SK-N-SH treated with all-trans-retinoic acid at 6 μM for 48 hours (cell line): ENCODE measurements at regions not wholly inside any gene's neighbourhood (a gene's known extent, or its start where the extent isn't known, plus 50 kb on each side); places are given as distances from the start of the nearest gene placed in this dataset.

Source experiments
- ATAC-seq: fragments of 200-7000 bp; cut with Tn5 transposase; 3 replicates; pipeline ENCODE4 v1.9.1; 2020; ENCODE audit warnings: mild to moderate bottlenecking, moderate library complexity
- CSDC2 ChIP-seq: fragments of 250-450 bp; sonication (Bioruptor Pico); IDR thresholded peaks from 2 replicates; pipeline ENCODE4 v1.5.0; 2020; ENCODE audit warnings: mild to moderate bottlenecking, moderate library complexity
- ESRRG ChIP-seq: fragments of 250-450 bp; sonication (Bioruptor Pico); IDR thresholded peaks from 2 replicates; pipeline ENCODE4 v1.6.1; 2021; ENCODE audit warnings: mild to moderate bottlenecking
- GLIS3 ChIP-seq: fragments of 250-450 bp; sonication (Bioruptor Pico); IDR thresholded peaks from 2 replicates; pipeline ENCODE4 v1.5.0; 2020; ENCODE audit warnings: mild to moderate bottlenecking, moderate library complexity
- OSR1 ChIP-seq: fragments of 250-450 bp; sonication (Bioruptor Pico); IDR thresholded peaks from 2 replicates; pipeline ENCODE4 v1.8.0; 2022; ENCODE audit warnings: moderate library complexity, mild to moderate bottlenecking, inconsistent platforms
- PPARA ChIP-seq: fragments of 250-450 bp; sonication (Bioruptor Pico); IDR thresholded peaks from 2 replicates; pipeline ENCODE4 v1.5.0; 2020; ENCODE audit warnings: mild to moderate bottlenecking, borderline replicate concordance
- RARB ChIP-seq: fragments of 250-450 bp; sonication (Bioruptor Pico); IDR thresholded peaks from 2 replicates; pipeline ENCODE4 v1.8.0; 2021; ENCODE audit warnings: mild to moderate bottlenecking, moderate library complexity
- SNAI2 ChIP-seq: fragments of 250-450 bp; sonication (Bioruptor Pico); IDR thresholded peaks from 2 replicates; pipeline ENCODE4 v1.5.0; 2020; ENCODE audit warnings: mild to moderate bottlenecking, moderate library complexity
- TCF4 ChIP-seq: fragments of 250-450 bp; sonication (Bioruptor Pico); IDR thresholded peaks from 2 replicates; pipeline ENCODE4 v1.8.0; 2021; ENCODE audit warnings: mild to moderate bottlenecking, moderate library complexity, borderline replicate concordance
- TOX ChIP-seq: fragments of 250-450 bp; sonication (Bioruptor Pico); IDR thresholded peaks from 2 replicates; pipeline ENCODE4 v1.8.0; 2021; ENCODE audit warnings: mild to moderate bottlenecking, moderate library complexity, borderline replicate concordance
- ZC3H10 ChIP-seq: fragments of 250-450 bp; sonication (Bioruptor Pico); IDR thresholded peaks from 2 replicates; pipeline ENCODE4 v1.5.1; 2021; ENCODE audit warnings: mild to moderate bottlenecking, moderate library complexity
- ZFP3 ChIP-seq: fragments of 250-450 bp; sonication (Bioruptor Pico); IDR thresholded peaks from 2 replicates; pipeline ENCODE4 v1.5.0; 2020; ENCODE audit warnings: mild to moderate bottlenecking, moderate library complexity
- ZFP30 ChIP-seq: fragments of 450-650 bp; formaldehyde crosslinking; IDR thresholded peaks from 2 replicates; pipeline ENCODE4 v1.5.0; 2022; ENCODE audit warnings: mild to moderate bottlenecking, moderate library complexity
- ZNF70 ChIP-seq: fragments of 450-650 bp; formaldehyde crosslinking; IDR thresholded peaks from 2 replicates; pipeline ENCODE4 v1.5.0; 2020; ENCODE audit warnings: mild to moderate bottlenecking, moderate library complexity
- ZNF8 ChIP-seq: fragments of 450-650 bp; formaldehyde crosslinking; IDR thresholded peaks from 2 replicates; pipeline ENCODE4 v1.5.0; 2020; ENCODE audit warnings: mild to moderate bottlenecking, moderate library complexity
- TF ChIP-seq, protein P1 (sequence below): fragments of 250-450 bp; sonication (Bioruptor Pico); IDR thresholded peaks from 2 replicates; pipeline ENCODE4 v1.8.0; 2020; ENCODE audit warnings: mild to moderate bottlenecking, moderate library complexity, borderline replicate concordance
- TF ChIP-seq, protein P2 (sequence below): fragments of 250-450 bp; sonication (Bioruptor Pico); IDR thresholded peaks from 2 replicates; pipeline ENCODE4 v1.8.0; 2021; ENCODE audit warnings: low read depth, mild to moderate bottlenecking, moderate library complexity, borderline replicate concordance
- TF ChIP-seq, protein P3 (sequence below): fragments of 250-450 bp; sonication (Bioruptor Pico); IDR thresholded peaks from 2 replicates; pipeline ENCODE4 v1.5.1; 2021; ENCODE audit warnings: mild to moderate bottlenecking, moderate library complexity
- TF ChIP-seq, protein P4 (sequence below): fragments of 250-450 bp; sonication (Bioruptor Pico); IDR thresholded peaks from 2 replicates; pipeline ENCODE4 v1.5.0; 2020; ENCODE audit warnings: mild to moderate bottlenecking, moderate library complexity

DNA sequence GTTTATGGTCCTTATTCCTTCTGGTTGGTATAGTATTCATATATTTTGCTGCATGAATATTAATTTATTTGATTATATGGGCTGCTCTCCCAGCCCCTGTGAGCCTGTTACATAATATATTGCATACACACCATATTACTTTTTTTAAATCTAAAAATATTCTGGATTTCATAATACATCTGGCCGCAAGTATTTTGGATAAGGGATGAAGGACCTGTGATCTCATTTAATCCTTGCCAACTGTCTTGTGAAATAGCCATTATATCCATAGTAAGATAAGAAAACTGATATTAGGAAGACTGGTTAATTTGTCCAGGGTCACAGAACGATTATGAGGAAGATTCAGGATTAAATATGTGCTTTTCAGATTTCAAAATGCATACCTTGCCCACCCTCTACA, 433.6 kb downstream of the LPIN1 start:
- no peak for TF ChIP-seq SNAI2 (CRISPR knock-in tag)
- no peak for TF ChIP-seq ESRRG (CRISPR knock-in tag)
- no peak for TF ChIP-seq PPARA (CRISPR knock-in tag)
- no peak for TF ChIP-seq TOX
- TF ChIP-seq TCF4 (CRISPR knock-in tag) = no peak
- no peak for TF ChIP-seq ZFP30 (CRISPR knock-in tag)
- no peak for TF ChIP-seq ZNF8
- TF ChIP-seq, protein P1, sequence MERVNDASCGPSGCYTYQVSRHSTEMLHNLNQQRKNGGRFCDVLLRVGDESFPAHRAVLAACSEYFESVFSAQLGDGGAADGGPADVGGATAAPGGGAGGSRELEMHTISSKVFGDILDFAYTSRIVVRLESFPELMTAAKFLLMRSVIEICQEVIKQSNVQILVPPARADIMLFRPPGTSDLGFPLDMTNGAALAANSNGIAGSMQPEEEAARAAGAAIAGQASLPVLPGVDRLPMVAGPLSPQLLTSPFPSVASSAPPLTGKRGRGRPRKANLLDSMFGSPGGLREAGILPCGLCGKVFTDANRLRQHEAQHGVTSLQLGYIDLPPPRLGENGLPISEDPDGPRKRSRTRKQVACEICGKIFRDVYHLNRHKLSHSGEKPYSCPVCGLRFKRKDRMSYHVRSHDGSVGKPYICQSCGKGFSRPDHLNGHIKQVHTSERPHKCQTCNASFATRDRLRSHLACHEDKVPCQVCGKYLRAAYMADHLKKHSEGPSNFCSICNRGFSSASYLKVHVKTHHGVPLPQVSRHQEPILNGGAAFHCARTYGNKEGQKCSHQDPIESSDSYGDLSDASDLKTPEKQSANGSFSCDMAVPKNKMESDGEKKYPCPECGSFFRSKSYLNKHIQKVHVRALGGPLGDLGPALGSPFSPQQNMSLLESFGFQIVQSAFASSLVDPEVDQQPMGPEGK (CRISPR knock-in tag) = no peak
- no peak for TF ChIP-seq CSDC2 (CRISPR knock-in tag)
- TF ChIP-seq ZFP3 (CRISPR knock-in tag) = no peak
- TF ChIP-seq OSR1 = no peak
- TF ChIP-seq, protein P2, sequence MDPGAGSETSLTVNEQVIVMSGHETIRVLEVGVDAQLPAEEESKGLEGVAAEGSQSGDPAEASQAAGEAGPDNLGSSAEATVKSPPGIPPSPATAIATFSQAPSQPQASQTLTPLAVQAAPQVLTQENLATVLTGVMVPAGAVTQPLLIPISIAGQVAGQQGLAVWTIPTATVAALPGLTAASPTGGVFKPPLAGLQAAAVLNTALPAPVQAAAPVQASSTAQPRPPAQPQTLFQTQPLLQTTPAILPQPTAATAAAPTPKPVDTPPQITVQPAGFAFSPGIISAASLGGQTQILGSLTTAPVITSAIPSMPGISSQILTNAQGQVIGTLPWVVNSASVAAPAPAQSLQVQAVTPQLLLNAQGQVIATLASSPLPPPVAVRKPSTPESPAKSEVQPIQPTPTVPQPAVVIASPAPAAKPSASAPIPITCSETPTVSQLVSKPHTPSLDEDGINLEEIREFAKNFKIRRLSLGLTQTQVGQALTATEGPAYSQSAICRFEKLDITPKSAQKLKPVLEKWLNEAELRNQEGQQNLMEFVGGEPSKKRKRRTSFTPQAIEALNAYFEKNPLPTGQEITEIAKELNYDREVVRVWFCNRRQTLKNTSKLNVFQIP (CRISPR knock-in tag) = no peak
- no peak for ATAC-seq

DNA sequence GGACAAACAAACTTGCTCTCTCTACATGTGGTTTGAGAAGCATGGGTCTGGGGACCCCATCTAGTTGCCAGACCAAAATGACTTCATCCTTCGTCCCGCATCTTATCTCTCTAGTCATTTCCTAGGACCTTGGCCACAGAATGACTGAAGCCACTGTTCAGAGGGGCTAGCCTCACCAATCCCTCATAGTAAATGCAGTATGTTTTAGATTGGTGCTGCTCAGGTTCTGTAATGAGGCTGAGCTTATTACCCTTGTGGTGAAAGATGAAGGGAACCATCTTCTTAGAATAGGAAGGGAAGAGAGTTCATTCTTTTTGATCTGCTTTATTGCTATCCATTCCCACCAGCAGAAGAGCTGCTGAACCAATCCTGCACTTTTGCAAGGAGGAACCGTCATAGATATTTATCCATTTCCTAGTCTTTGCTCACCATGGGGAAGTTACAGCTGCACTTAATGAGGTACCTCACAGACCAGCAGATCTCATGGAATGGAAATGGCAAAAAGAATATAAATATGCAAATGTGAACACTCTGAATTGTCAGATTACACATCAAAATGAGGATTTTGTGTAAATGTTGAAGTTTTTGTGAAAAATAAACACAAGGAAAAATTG, 436.7 kb downstream of the LPIN1 start:
- no peak for TF ChIP-seq ZNF8
- TF ChIP-seq GLIS3 (CRISPR knock-in tag) = no peak
- no peak for TF ChIP-seq ZC3H10 (CRISPR knock-in tag)
- no peak for TF ChIP-seq PPARA (CRISPR knock-in tag)
- TF ChIP-seq ZNF70 (CRISPR knock-in tag) = no peak
- TF ChIP-seq ESRRG (CRISPR knock-in tag) = no peak
- TF ChIP-seq, protein P3, sequence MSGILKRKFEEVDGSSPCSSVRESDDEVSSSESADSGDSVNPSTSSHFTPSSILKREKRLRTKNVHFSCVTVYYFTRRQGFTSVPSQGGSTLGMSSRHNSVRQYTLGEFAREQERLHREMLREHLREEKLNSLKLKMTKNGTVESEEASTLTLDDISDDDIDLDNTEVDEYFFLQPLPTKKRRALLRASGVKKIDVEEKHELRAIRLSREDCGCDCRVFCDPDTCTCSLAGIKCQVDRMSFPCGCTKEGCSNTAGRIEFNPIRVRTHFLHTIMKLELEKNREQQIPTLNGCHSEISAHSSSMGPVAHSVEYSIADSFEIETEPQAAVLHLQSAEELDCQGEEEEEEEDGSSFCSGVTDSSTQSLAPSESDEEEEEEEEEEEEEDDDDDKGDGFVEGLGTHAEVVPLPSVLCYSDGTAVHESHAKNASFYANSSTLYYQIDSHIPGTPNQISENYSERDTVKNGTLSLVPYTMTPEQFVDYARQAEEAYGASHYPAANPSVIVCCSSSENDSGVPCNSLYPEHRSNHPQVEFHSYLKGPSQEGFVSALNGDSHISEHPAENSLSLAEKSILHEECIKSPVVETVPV (CRISPR knock-in tag) = no peak
- TF ChIP-seq SNAI2 (CRISPR knock-in tag) = no peak
- TF ChIP-seq ZFP3 (CRISPR knock-in tag) = no peak
- TF ChIP-seq, protein P2 (CRISPR knock-in tag) = no peak
- no peak for ATAC-seq

DNA sequence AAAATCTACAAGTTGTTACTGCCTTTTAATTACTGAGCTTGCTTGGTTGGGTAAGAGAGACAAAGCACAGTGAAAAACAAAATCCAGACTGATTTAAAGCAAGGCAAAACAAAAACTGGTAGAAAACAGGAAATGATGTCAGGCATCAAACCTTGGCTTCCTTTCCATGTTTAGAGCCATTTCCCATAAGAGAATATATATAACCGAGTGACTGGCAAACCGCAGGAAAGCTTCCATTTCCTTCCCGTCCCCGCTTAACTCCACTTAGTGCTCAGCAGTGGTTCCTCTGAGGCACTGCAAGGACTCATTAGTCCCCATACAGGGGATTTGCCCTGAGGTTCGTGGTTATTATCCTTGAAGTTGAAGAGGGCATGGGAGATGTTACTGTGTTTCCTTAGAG, 446.3 kb downstream of the LPIN1 start:
- TF ChIP-seq, protein P2 (CRISPR knock-in tag) = no peak
- TF ChIP-seq ESRRG (CRISPR knock-in tag) (no peak), RARB (no peak), ZFP30 (CRISPR knock-in tag) (no peak), ZNF8 (no peak)
- TF ChIP-seq, protein P4, sequence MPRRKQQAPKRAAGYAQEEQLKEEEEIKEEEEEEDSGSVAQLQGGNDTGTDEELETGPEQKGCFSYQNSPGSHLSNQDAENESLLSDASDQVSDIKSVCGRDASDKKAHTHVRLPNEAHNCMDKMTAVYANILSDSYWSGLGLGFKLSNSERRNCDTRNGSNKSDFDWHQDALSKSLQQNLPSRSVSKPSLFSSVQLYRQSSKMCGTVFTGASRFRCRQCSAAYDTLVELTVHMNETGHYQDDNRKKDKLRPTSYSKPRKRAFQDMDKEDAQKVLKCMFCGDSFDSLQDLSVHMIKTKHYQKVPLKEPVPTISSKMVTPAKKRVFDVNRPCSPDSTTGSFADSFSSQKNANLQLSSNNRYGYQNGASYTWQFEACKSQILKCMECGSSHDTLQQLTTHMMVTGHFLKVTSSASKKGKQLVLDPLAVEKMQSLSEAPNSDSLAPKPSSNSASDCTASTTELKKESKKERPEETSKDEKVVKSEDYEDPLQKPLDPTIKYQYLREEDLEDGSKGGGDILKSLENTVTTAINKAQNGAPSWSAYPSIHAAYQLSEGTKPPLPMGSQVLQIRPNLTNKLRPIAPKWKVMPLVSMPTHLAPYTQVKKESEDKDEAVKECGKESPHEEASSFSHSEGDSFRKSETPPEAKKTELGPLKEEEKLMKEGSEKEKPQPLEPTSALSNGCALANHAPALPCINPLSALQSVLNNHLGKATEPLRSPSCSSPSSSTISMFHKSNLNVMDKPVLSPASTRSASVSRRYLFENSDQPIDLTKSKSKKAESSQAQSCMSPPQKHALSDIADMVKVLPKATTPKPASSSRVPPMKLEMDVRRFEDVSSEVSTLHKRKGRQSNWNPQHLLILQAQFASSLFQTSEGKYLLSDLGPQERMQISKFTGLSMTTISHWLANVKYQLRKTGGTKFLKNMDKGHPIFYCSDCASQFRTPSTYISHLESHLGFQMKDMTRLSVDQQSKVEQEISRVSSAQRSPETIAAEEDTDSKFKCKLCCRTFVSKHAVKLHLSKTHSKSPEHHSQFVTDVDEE (CRISPR knock-in tag) = no peak
- TF ChIP-seq, protein P3 (CRISPR knock-in tag) = no peak
- TF ChIP-seq, all 23 proteins: peak for 0
- ATAC-seq = no peak
